ENCODE measurements at regions not wholly inside any gene's neighbourhood (a gene's known extent, or its start where the extent isn't known, plus 50 kb on each side); places are given as distances from the start of the nearest gene placed in this dataset.

DNA sequence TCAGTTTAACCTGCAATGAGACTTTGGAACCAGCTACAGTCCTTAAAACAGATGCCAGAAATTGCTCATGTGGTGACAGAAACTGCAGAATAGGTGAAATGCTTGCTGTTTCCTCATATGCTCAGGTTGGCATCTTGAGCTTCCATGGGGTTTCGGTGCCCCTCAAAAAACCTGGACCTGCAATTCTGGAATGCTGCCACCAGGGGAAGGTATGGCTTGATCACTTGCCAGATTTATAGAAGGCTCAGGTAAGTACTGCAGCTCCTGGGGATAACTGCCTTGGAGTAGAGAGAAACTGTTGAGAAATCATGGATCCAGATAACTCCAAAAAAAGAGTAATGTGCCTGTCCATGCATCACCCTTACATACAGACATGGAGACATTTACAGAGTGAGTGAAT is 113.0 kb downstream of the CTTN start:
- ChIA-PET CTCF (no interaction called here), RAD21 (ENCODE audit: low non-redundant PET in 1 of 2, low total read pairs in 2 of 2, uncharacterized antibody in 2 of 2, unreplicated experiment in 2 of 2) (no interaction called here), POLR2A (no interaction called here)

More for the DNA sequence above, 113.0 kb downstream of the CTTN start:
- Histone ChIP-seq H2AFZ (ENCODE audit: low read depth, low read length, poor library complexity, severe bottlenecking) (no peak overlapping the region), H3K36me3 (ENCODE audit: control insufficient read depth in 1 of 2, insufficient read depth in 2 of 2, low read length in 2 of 2) (no peaks in the 10 kb centered on the region), H3K27me3 (ENCODE audit: insufficient read depth, low read length) (no peaks in the 10 kb centered on the region), H3K4me3 (replicated peaks in 1 of 2; ENCODE audit: low read depth in 1 of 2, low read length in 2 of 2) (no peak overlapping the region), H3K9ac (ENCODE audit: low read length) (no peak overlapping the region), H3K27ac (ENCODE audit: low read depth, low read length) (no peak overlapping the region), H3K4me1 (ENCODE audit: control insufficient read depth in 1 of 2, insufficient read depth in 2 of 2, low read length in 2 of 2) (no peaks in the 10 kb centered on the region; a peak in 1 of 4 replicates), H3K79me2 (ENCODE audit: insufficient read depth, low read length) (no peaks in the 10 kb centered on the region), H3K9me2 (ENCODE audit: insufficient read depth) (no peaks in the 10 kb centered on the region), H3K4me2 (ENCODE audit: low read length) (no peak overlapping the region), H4K20me1 (ENCODE audit: insufficient read depth) (no peaks in the 10 kb centered on the region), H3K9me3 (ENCODE audit: control insufficient read depth in 1 of 2, insufficient read depth in 1 of 2, low read depth in 1 of 2, low read length in 2 of 2) (peaks cover 10 to 14% of the 10 kb centered on the region in 2 experiments; a peak in 3 of 4 replicates)
- TF ChIP-seq RAD21 (IDR thresholded peaks at IDR 0.05; ENCODE audit: low read depth) (0 out of 2 replicates have a peak, but pooled peaks have one; percentile 26), EZH2 (IDR thresholded peaks at IDR 0.05) (no peak), ZNF274 (IDR thresholded peaks at IDR 0.05; ENCODE audit: low read depth, low read length) (no peak), POLR2AphosphoS5 (IDR thresholded peaks at IDR 0.05; ENCODE audit: low read depth, low read length) (no peak), ELF1 (IDR thresholded peaks at IDR 0.05; ENCODE audit: borderline replicate concordance, low read depth) (no peak)
- TF ChIP-seq, protein P1, sequence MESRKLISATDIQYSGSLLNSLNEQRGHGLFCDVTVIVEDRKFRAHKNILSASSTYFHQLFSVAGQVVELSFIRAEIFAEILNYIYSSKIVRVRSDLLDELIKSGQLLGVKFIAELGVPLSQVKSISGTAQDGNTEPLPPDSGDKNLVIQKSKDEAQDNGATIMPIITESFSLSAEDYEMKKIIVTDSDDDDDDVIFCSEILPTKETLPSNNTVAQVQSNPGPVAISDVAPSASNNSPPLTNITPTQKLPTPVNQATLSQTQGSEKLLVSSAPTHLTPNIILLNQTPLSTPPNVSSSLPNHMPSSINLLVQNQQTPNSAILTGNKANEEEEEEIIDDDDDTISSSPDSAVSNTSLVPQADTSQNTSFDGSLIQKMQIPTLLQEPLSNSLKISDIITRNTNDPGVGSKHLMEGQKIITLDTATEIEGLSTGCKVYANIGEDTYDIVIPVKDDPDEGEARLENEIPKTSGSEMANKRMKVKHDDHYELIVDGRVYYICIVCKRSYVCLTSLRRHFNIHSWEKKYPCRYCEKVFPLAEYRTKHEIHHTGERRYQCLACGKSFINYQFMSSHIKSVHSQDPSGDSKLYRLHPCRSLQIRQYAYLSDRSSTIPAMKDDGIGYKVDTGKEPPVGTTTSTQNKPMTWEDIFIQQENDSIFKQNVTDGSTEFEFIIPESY (IDR thresholded peaks at IDR 0.05; ENCODE audit: extremely low read depth, insufficient replicate concordance, low read length): no peak
- TF ChIP-seq, protein P2, sequence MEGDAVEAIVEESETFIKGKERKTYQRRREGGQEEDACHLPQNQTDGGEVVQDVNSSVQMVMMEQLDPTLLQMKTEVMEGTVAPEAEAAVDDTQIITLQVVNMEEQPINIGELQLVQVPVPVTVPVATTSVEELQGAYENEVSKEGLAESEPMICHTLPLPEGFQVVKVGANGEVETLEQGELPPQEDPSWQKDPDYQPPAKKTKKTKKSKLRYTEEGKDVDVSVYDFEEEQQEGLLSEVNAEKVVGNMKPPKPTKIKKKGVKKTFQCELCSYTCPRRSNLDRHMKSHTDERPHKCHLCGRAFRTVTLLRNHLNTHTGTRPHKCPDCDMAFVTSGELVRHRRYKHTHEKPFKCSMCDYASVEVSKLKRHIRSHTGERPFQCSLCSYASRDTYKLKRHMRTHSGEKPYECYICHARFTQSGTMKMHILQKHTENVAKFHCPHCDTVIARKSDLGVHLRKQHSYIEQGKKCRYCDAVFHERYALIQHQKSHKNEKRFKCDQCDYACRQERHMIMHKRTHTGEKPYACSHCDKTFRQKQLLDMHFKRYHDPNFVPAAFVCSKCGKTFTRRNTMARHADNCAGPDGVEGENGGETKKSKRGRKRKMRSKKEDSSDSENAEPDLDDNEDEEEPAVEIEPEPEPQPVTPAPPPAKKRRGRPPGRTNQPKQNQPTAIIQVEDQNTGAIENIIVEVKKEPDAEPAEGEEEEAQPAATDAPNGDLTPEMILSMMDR (IDR thresholded peaks at IDR 0.05 in 2 of 3, conservative IDR thresholded peaks at IDR 0.05 in 1 of 3; ENCODE audit: borderline replicate concordance in 1 of 3, insufficient read depth in 1 of 3, low read depth in 2 of 3, low read length in 2 of 3): peak in 2 of 3 experiments; percentile 61 to 62; a peak in 4 of 6 replicates
- ATAC-seq (no peak; the same call in 1 of the 2 replicates), DNase-seq (ENCODE audit: low read depth, low spot score) (no peak)
- BruUV-seq (replicated peaks): no TSS peak
- intact Hi-C loops (cut with micrococcal nuclease): no loop called here
